CD4-positive, alpha-beta memory T cell (primary cell): ENCODE measurements at regions not wholly inside any gene's neighbourhood (a gene's known extent, or its start where the extent isn't known, plus 50 kb on each side); places are given as distances from the start of the nearest gene placed in this dataset.
"Not testable (repeated sequence)": the region's sequence is repeated elsewhere in the genome, so short reads cannot be mapped to it uniquely, and the experiment has no call there.

Experiments
- CTCF ChIA-PET: fragments of 350-600 bp; sonication (Branson Sonifier 250); formaldehyde crosslinking; loops from one replicate; lab custom pipeline; 2021; ENCODE audit warnings: inconsistent platforms; ENCODE audit not compliant: partially characterized antibody; lab: Charles Lee
- POLR2A ChIA-PET: fragments of 350-600 bp; sonication (Branson Sonifier 250); formaldehyde crosslinking; loops from one replicate; lab custom pipeline; 2021; ENCODE audit not compliant: partially characterized antibody; lab: Charles Lee
- DNase-seq, 5 donors: peaks; one replicate each; pipeline versions ENCODE4 v3.0.0 to v3.0.0-alpha.2; 2020 to 2022; ENCODE audit warnings: mixed read lengths in 1 of 5
- H3K27ac ChIP-seq: one replicate; pipeline ENCODE4 v1.7.0; 2013; ENCODE audit warnings: low read depth, low read length
- H3K27me3 ChIP-seq: 2 replicates; pipeline ENCODE4 v1.7.0; 2013; ENCODE audit warnings: mild to moderate bottlenecking, low read length, moderate library complexity; ENCODE audit not compliant: insufficient read depth
- H3K36me3 ChIP-seq: 2 replicates; pipeline ENCODE4 v1.7.0; 2013; ENCODE audit warnings: mild to moderate bottlenecking, low read length, moderate library complexity; ENCODE audit not compliant: insufficient read depth
- H3K4me1 ChIP-seq: 2 replicates; pipeline ENCODE4 v1.7.0; 2013; ENCODE audit warnings: mild to moderate bottlenecking, low read length, moderate library complexity; ENCODE audit not compliant: insufficient read depth
- H3K4me3 ChIP-seq, 2 donors: one replicate each; pipeline ENCODE4 v1.7.0; 2013; ENCODE audit warnings: low read length in 2 of 2, mild to moderate bottlenecking in 1 of 2
- H3K9me3 ChIP-seq, 2 donors: one replicate each; pipeline ENCODE4 v1.7.0; 2013; ENCODE audit warnings: low read length in 2 of 2, control low read depth in 1 of 2; ENCODE audit not compliant: control insufficient read depth in 1 of 2
- H3K27ac Mint-ChIP-seq, 7 donors: one replicate each; pipeline ENCODE4 v1.8.0; 2020 to 2021; ENCODE audit warnings: mixed read lengths in 7 of 7, mild to moderate bottlenecking in 6 of 7, inconsistent platforms in 3 of 7, moderate library complexity in 3 of 7
- H3K27me3 Mint-ChIP-seq, 2 donors: one replicate each; pipeline ENCODE4 v1.8.0; 2020 to 2021; ENCODE audit warnings: mixed read lengths in 2 of 2
- H3K36me3 Mint-ChIP-seq, 2 donors: one replicate each; pipeline ENCODE4 v1.8.0; 2020 to 2021; ENCODE audit warnings: mixed read lengths in 2 of 2, inconsistent platforms in 1 of 2, mild to moderate bottlenecking in 1 of 2
- H3K4me1 Mint-ChIP-seq, 4 donors: one replicate each; pipeline ENCODE4 v1.8.0; 2020 to 2021; ENCODE audit warnings: mixed read lengths in 4 of 4, mild to moderate bottlenecking in 1 of 4
- H3K4me3 Mint-ChIP-seq, 8 donors: one replicate each; pipeline ENCODE4 v1.8.0; 2020 to 2021; ENCODE audit warnings: mixed read lengths in 8 of 8, mild to moderate bottlenecking in 7 of 8, moderate library complexity in 6 of 8, inconsistent platforms in 3 of 8
- H3K9me3 Mint-ChIP-seq, 8 donors: one replicate each; pipeline ENCODE4 v1.8.0; 2020 to 2021; ENCODE audit warnings: mixed read lengths in 8 of 8, mild to moderate bottlenecking in 5 of 8, inconsistent platforms in 3 of 8, moderate library complexity in 1 of 8
- intact Hi-C: fragments of 100-400 bp; cut with micrococcal nuclease; formaldehyde crosslinking; loops from one replicate; pipeline ENCODE4 v1.15.1; 2023

DNA sequence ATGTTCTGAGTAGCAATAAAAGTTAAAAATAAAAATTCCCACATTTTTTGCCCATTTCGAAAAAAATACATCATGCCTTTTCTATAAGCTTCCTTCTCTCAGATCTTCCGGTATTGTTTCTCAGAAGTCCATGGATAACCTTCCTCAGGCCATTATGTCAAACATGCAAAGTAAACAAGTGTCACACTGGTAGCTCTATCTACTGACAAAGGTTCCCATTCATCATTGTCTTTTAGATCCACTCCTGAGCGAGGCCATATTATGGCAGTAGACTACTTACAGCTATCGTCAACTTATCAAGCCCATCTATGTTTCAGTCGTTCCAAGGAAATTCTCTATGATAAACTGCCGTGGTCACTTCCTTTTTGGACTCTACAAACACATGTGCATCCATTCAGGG lies 1068.2 kb downstream of the GLUD2 start:
- no peak for DNase-seq
- H3K4me1 Mint-ChIP-seq, result no peaks in the 10 kb centered on the region
- no peak overlapping the region for H3K4me3 Mint-ChIP-seq
- Histone ChIP-seq H3K27me3 (no peaks in the 10 kb centered on the region), H3K36me3 (no peaks in the 10 kb centered on the region), H3K9me3 (no peaks in the 10 kb centered on the region), H3K4me1 (no peaks in the 10 kb centered on the region), H3K4me3 (no peak overlapping the region), H3K27ac (no peak overlapping the region)
- intact Hi-C loops, result no loop called here
- H3K36me3 Mint-ChIP-seq, result no peaks in the 10 kb centered on the region
- CTCF ChIA-PET, result no interaction called here
- POLR2A ChIA-PET, result no interaction called here
- H3K27me3 Mint-ChIP-seq, result no peaks in the 10 kb centered on the region
- peaks cover 0 to 5% (median 2%) of the 10 kb centered on the region in 8 donors for H3K9me3 Mint-ChIP-seq
- H3K27ac Mint-ChIP-seq, result no peak overlapping the region

GRCh38 chrX:122119361-122119760 lies 1064.7 kb upstream of the GRIA3 start:
- Histone ChIP-seq H3K4me3 (no peak overlapping the region), H3K27ac (no peak overlapping the region), H3K27me3 (no peaks in the 10 kb centered on the region), H3K36me3 (no peaks in the 10 kb centered on the region), H3K9me3 (no peaks in the 10 kb centered on the region), H3K4me1 (no peaks in the 10 kb centered on the region)
- ChIA-PET POLR2A (no interaction called here), CTCF (no interaction called here)
- intact Hi-C loops, result no loop called here
- Mint-ChIP-seq H3K36me3 (no peaks in the 10 kb centered on the region), H3K27ac (no peak overlapping the region), H3K9me3 (peaks cover 0 to 2% (median 0%) of the 10 kb centered on the region in 8 donors), H3K27me3 (no peaks in the 10 kb centered on the region), H3K4me3 (no peak overlapping the region), H3K4me1 (no peaks in the 10 kb centered on the region)
- no peak for DNase-seq

GRCh38 chrX:122122274-122122673 lies 1061.8 kb upstream of the GRIA3 start:
- Histone ChIP-seq H3K27ac (no peak overlapping the region), H3K4me1 (no peaks in the 10 kb centered on the region), H3K27me3 (no peaks in the 10 kb centered on the region), H3K9me3 (no peaks in the 10 kb centered on the region), H3K4me3 (no peak overlapping the region), H3K36me3 (no peaks in the 10 kb centered on the region)
- intact Hi-C loops, result no loop called here
- no peak overlapping the region for H3K4me3 Mint-ChIP-seq
- H3K9me3 Mint-ChIP-seq, result no peaks in the 10 kb centered on the region
- no peak for DNase-seq
- no peaks in the 10 kb centered on the region for H3K27me3 Mint-ChIP-seq
- H3K27ac Mint-ChIP-seq, result no peak overlapping the region
- H3K4me1 Mint-ChIP-seq, result no peaks in the 10 kb centered on the region
- CTCF ChIA-PET, result no interaction called here
- H3K36me3 Mint-ChIP-seq, result no peaks in the 10 kb centered on the region
- POLR2A ChIA-PET, result no interaction called here

- DNase-seq, result no peak
- Mint-ChIP-seq H3K4me3 (no peak overlapping the region), H3K4me1 (no peaks in the 10 kb centered on the region), H3K36me3 (no peaks in the 10 kb centered on the region), H3K27ac (no peak overlapping the region), H3K9me3 (peaks cover 0 to 4% (median 0%) of the 10 kb centered on the region in 8 donors), H3K27me3 (no peaks in the 10 kb centered on the region)
- no peak overlapping the region for H3K27ac ChIP-seq
- ChIA-PET CTCF (no interaction called here), POLR2A (no interaction called here)
- H3K4me1 ChIP-seq, result no peaks in the 10 kb centered on the region
- intact Hi-C loops, result no loop called here
- H3K4me3 ChIP-seq, result no peak overlapping the region
- no peaks in the 10 kb centered on the region for H3K27me3 ChIP-seq
- no peaks in the 10 kb centered on the region for H3K36me3 ChIP-seq
- no peaks in the 10 kb centered on the region for H3K9me3 ChIP-seq
Observed at GRCh38 chrX:122133478-122133877, 1050.6 kb upstream of the GRIA3 start.

DNA sequence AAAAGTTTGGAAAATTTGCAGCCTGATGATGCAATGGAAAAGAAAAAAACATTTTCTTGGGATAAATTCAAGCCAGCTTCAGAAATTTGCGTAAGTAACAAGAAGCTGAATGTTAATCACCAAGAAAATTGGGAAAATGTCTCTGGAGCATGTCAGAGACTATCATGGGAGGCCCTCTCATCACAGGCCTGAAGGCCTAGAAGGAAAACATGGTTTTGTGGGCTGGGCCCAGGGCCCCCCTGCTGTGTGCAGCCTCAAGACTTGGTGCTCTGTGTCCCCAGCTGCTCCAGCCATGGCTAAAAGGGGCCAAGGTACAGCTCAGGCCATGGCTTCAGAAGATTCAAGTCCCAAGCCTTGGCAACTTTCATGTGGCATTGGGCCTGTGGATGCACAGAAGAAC lies 1049.8 kb upstream of the GRIA3 start:
- Mint-ChIP-seq H3K36me3 (no peaks in the 10 kb centered on the region), H3K4me3 (no peak overlapping the region), H3K27me3 (no peaks in the 10 kb centered on the region), H3K27ac (no peak overlapping the region), H3K9me3 (peaks cover 0 to 4% (median 0%) of the 10 kb centered on the region in 8 donors), H3K4me1 (no peaks in the 10 kb centered on the region)
- intact Hi-C loops, result no loop called here
- POLR2A ChIA-PET, result no interaction called here
- Histone ChIP-seq H3K9me3 (no peaks in the 10 kb centered on the region), H3K4me1 (no peaks in the 10 kb centered on the region), H3K27ac (no peak overlapping the region), H3K27me3 (no peaks in the 10 kb centered on the region), H3K36me3 (no peaks in the 10 kb centered on the region), H3K4me3 (no peak overlapping the region)
- CTCF ChIA-PET, result no interaction called here
- DNase-seq, result no peak

- no peak overlapping the region for H3K4me3 ChIP-seq
- H3K9me3 ChIP-seq, result no peaks in the 10 kb centered on the region
- Mint-ChIP-seq H3K9me3 (peaks cover 0 to 4% (median 0%) of the 10 kb centered on the region in 8 donors), H3K4me3 (no peak overlapping the region), H3K4me1 (no peaks in the 10 kb centered on the region), H3K27me3 (no peaks in the 10 kb centered on the region), H3K36me3 (no peaks in the 10 kb centered on the region), H3K27ac (no peak overlapping the region)
- no peaks in the 10 kb centered on the region for H3K36me3 ChIP-seq
- intact Hi-C loops, result no loop called here
- no peaks in the 10 kb centered on the region for H3K4me1 ChIP-seq
- CTCF ChIA-PET, result no interaction called here
- H3K27me3 ChIP-seq, result no peaks in the 10 kb centered on the region
- no peak overlapping the region for H3K27ac ChIP-seq
- POLR2A ChIA-PET, result no interaction called here
- no peak for DNase-seq
Observed at GRCh38 chrX:122135070-122135469, 1049.0 kb upstream of the GRIA3 start.

DNA sequence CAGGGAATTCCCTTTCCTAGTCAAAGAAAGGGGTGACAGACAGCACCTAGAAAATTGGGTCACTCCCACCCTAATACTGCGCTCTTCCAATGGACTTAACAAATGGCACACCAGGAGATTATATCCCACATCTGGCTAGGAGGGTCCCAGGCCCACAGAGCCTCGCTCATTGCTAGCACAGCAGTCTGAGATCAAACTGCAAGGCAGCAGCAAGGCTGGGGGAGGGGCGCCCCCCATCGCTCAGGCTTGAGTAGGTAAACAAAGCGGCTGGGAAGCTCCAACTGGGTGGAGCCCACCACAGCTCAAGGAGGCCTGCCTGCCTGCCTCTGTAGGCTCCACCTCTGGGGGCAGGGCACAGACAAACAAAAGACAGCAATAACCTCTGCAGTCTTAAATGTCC lies 1043.9 kb upstream of the GRIA3 start:
- H3K9me3 ChIP-seq, H3K4me3 Mint-ChIP-seq, H3K27ac ChIP-seq, H3K36me3 Mint-ChIP-seq, H3K27me3 ChIP-seq, DNase-seq, H3K27me3 Mint-ChIP-seq, CTCF ChIA-PET, H3K27ac Mint-ChIP-seq, H3K4me1 Mint-ChIP-seq, H3K4me1 ChIP-seq, intact Hi-C loops, H3K9me3 Mint-ChIP-seq, POLR2A ChIA-PET, H3K4me3 ChIP-seq, H3K36me3 ChIP-seq: not testable (repeated sequence)

DNA sequence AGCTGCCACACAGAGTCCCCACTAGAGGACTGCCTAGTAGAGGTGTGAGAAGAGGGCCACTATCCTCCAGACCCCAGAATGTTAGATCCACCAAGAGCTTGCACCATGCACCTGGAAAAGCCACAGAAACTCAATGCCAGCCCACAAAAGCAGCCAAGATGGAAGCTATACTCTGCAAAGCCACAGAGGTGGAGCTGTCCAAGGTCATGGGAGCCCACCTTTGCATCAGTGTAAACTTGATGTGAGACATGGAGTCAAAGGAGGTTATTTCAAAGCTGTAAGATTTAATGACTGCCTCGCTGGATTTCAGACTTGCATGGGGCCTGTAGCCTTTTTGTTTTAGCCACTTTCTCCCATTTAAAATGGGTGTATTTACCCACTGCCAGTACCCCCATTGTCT lies 1030.1 kb upstream of the GRIA3 start:
- H3K9me3 Mint-ChIP-seq, result peaks cover 0 to 7% (median 2%) of the 10 kb centered on the region in 8 donors
- H3K4me1 ChIP-seq, result no peaks in the 10 kb centered on the region
- no peaks in the 10 kb centered on the region for H3K36me3 Mint-ChIP-seq
- H3K36me3 ChIP-seq, result no peaks in the 10 kb centered on the region
- H3K9me3 ChIP-seq, result no peaks in the 10 kb centered on the region
- no peaks in the 10 kb centered on the region for H3K27me3 Mint-ChIP-seq
- no peak for DNase-seq
- POLR2A ChIA-PET, result no interaction called here
- H3K4me3 Mint-ChIP-seq, result no peak overlapping the region
- H3K27me3 ChIP-seq, result no peaks in the 10 kb centered on the region
- no peak overlapping the region for H3K27ac ChIP-seq
- H3K4me1 Mint-ChIP-seq, result no peaks in the 10 kb centered on the region
- CTCF ChIA-PET, result no interaction called here
- intact Hi-C loops, result no loop called here
- H3K4me3 ChIP-seq, result no peak overlapping the region
- H3K27ac Mint-ChIP-seq, result no peak overlapping the region
